RWPE1 (cell line): ENCODE measurements at regions not wholly inside any gene's neighbourhood (a gene's known extent, or its start where the extent isn't known, plus 50 kb on each side); places are given as distances from the start of the nearest gene placed in this dataset.

Experiments
- CTCF ChIA-PET: fragments of 350-600 bp; sonication (Branson Sonifier 250); formaldehyde crosslinking; extraction: SDS; loops from one replicate; lab custom pipeline; 2021; lab: Yijun Ruan, JAX
- POLR2A ChIA-PET: fragments of 400-600 bp; formaldehyde crosslinking; extraction: SDS; loops from one replicate; lab custom pipeline; 2020; ENCODE audit warnings: antibody characterized with exemption; ENCODE audit not compliant: low non-redundant PET; lab: Yijun Ruan, JAX
- DNase-seq: peaks from one replicate; pipeline ENCODE4 v3.0.0; 2012; ENCODE audit warnings: low spot score
- H3K27ac ChIP-seq: fragments of 450-650 bp; 2 replicates; pipeline ENCODE4 v1.5.1; 2017
- TF ChIP-seq, protein P1 (sequence below): fragments of 450-650 bp; conservative IDR thresholded peaks from 2 replicates; pipeline ENCODE4 v1.5.1; 2017; ENCODE audit warnings: low read depth, mild to moderate bottlenecking

- CTCF ChIA-PET, result no interaction called here
These were observed 98.8 kb downstream of the ADRA2C start for GRCh38 chr4:3864742-3865721.

GRCh38 chr4:3865986-3866812 is 100.0 kb downstream of the ADRA2C start:
- ChIA-PET CTCF (interaction anchor here (0.7 kb wide), 1 partner anchor 14 kb away, joined by 5 read pairs; no protein-coding TSS in a partner anchor), POLR2A (no interaction called here)
- no peak overlapping the region for H3K27ac ChIP-seq
- TF ChIP-seq, protein P1, sequence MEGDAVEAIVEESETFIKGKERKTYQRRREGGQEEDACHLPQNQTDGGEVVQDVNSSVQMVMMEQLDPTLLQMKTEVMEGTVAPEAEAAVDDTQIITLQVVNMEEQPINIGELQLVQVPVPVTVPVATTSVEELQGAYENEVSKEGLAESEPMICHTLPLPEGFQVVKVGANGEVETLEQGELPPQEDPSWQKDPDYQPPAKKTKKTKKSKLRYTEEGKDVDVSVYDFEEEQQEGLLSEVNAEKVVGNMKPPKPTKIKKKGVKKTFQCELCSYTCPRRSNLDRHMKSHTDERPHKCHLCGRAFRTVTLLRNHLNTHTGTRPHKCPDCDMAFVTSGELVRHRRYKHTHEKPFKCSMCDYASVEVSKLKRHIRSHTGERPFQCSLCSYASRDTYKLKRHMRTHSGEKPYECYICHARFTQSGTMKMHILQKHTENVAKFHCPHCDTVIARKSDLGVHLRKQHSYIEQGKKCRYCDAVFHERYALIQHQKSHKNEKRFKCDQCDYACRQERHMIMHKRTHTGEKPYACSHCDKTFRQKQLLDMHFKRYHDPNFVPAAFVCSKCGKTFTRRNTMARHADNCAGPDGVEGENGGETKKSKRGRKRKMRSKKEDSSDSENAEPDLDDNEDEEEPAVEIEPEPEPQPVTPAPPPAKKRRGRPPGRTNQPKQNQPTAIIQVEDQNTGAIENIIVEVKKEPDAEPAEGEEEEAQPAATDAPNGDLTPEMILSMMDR, result no peak
- DNase-seq, result no peak

More at GRCh38 chr4:3864742-3865721, 98.8 kb downstream of the ADRA2C start:
- DNase-seq, result no peak
- TF ChIP-seq, protein P1, result no peak
- H3K27ac ChIP-seq, result no peak overlapping the region
- POLR2A ChIA-PET, result no interaction called here

GRCh38 chr4:3866813-3867129 is 100.6 kb downstream of the ADRA2C start:
- no peak for DNase-seq
- ChIA-PET CTCF (interaction anchor here (0.7 kb wide), 1 partner anchor 14 kb away, joined by 5 read pairs; no protein-coding TSS in a partner anchor), POLR2A (no interaction called here)
- TF ChIP-seq, protein P1, result no peak
- H3K27ac ChIP-seq, result no peak overlapping the region

GRCh38 chr4:3867403-3868100 is 101.4 kb downstream of the ADRA2C start:
- TF ChIP-seq, protein P1, result no peak
- H3K27ac ChIP-seq, result no peak overlapping the region
- ChIA-PET CTCF (interaction anchor here (0.7 kb wide), 1 partner anchor 75 kb away, joined by 3 read pairs; no protein-coding TSS in a partner anchor), POLR2A (no interaction called here)
- DNase-seq, result no peak

GRCh38 chr4:3868211-3869173 is 102.3 kb downstream of the ADRA2C start:
- H3K27ac ChIP-seq, result no peak overlapping the region
- CTCF ChIA-PET, result interaction anchor here (0.7 kb wide), 1 partner anchor 74 kb away, joined by 3 read pairs; no protein-coding TSS in a partner anchor
- POLR2A ChIA-PET, result no interaction called here
- no peak for DNase-seq
- TF ChIP-seq, protein P1, result no peak
